ENCODE measurements at regions not wholly inside any gene's neighbourhood (a gene's known extent, or its start where the extent isn't known, plus 50 kb on each side); places are given as distances from the start of the nearest gene placed in this dataset.
"Not testable (repeated sequence)": the region's sequence is repeated elsewhere in the genome, so short reads cannot be mapped to it uniquely, and the experiment has no call there.

DNA sequence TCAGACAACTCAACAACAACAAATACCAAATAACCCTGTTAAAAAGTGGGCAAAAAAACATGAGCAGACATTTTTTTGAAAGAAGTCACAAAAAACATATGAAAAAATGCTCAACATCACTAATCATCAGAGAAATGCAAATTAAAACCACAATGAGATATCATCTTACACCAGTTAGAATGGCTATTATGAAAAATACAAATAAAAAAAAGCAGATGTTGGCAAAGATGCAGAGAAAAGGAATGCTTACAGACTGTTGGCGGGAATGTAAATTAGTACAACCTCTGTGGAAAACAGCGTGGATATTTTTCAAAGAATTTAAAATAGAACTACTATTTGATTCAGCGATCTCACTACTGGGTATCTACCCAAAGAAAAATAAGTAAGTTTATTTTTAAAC is 114.0 kb downstream of the SLC38A4 start:
- DNase-seq, result no peak

- DNase-seq, result no peak
Measured at GRCh38 chr12:46710125-46710743, 115.6 kb downstream of the SLC38A4 start.

GRCh38 chr12:46702581-46703344 is 123.0 kb downstream of the SLC38A4 start:
- no peak for DNase-seq

DNA sequence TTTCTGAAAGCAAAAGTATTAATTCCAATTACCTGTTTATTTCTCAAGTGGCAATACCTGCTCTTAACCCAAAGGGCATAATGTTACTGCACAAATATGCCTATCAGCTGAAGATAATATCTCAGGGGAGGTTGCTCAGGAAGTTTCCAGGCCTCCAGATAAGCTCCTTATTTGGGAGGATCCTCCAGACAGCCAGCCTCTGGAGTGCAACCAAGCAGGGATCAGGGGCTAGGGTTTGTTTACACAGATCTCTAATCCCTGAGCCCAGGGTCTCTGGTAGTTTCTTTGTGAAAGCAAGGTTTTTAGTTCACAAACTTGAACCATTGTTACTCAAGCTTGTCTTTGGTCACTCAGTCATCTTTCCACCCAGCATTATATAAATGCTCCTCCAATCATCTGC is 124.4 kb downstream of the SLC38A4 start:
- no peak for DNase-seq

DNA sequence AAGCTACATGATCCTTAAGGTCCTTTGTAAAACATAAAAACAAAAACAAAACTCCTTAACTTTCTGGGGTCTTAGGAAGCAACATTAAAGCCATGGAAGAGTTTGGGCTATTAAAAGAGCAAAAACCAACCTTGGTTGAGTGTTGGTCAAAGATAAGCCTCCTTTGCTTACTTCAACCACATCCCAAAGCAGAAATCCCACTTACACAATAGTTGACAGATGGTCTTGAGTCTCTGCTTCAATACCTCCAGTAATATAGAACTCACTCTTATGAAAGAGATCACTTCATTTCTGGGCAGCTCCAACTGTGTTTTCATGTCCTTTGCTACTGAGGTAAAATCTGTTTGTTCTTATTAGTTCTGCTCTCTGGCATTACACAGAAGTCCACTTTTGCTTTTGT is 125.8 kb downstream of the SLC38A4 start:
- peak; percentile 56 for DNase-seq

DNA sequence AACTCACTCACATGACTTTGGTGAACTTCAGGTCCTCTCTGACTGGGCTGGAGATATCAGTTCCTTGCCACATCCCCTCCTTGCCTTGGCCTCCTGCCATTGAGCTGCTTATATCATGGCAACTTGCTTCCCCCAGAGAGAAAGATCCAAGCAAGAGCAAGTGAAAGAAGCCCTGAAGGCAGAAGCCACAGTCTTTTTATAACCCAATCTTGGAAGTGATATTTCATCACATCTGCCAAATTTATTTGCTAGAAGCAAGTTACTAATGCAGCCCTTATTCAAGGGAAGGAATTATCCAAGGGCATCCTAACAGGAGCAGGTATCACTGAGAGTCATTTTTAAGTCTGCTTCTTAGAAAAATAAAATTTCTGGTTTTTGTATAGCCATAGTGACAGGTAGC is 127.8 kb downstream of the SLC38A4 start:
- no peak for DNase-seq

- no peak for DNase-seq
Measured at GRCh38 chr12:46693518-46693917, 132.3 kb downstream of the SLC38A4 start.

GRCh38 chr12:46693034-46693433 is 132.8 kb downstream of the SLC38A4 start:
- DNase-seq, result no peak

DNA sequence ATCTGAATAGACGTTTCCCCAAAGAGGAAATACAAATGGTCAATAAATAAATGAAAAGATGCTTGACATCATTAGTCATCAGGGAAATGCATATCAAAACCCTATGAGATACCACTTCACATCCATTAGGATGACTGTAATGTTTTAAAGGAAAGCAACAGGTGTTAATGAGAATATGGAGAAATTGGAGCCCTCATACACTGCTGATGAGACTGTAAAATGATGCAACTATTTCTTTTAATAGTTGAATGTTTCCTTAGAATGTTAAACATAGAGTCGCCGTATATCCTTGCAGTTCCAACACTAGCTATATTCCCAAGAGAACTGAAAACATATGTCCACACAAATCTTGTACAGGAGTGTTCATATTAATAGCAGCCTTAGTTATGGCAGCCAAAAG is 133.2 kb downstream of the SLC38A4 start:
- no peak for DNase-seq

DNA sequence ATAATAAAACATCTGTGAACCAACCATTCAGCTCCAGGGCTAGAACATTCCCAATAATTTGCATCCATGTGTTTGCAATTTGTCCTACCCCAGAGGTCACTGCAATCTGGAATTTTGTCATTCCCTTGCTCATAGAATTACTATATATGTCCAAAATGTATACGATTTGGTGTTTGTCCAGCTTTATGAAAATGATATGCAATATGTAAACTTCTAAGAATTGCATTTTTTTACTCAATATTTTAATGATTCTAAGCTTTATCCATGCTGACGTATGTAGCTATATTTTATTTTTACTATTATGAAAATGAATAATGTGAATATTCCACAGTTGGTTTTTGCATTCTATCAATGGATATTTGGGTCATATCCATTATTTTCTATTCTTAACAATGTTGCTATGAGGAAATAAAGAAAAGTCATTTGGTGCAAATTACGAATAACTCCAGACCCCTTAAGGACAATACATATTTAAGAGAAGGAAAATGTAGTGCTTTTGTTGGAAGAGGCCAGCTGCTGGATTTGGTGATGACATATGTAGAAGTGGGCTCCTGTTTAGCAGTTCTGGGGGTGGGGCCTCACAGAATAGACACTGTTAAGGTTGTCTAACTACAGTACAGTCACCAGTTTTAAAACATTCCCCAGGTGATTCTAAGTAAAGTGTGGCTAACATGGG is 139.4 kb downstream of the SLC38A4 start:
- no peak for DNase-seq

- DNase-seq, result not testable (repeated sequence)
Measured at GRCh38 chr12:46684243-46684642, 141.6 kb downstream of the SLC38A4 start.

- no peak for DNase-seq
Measured at GRCh38 chr12:46682148-46682547, 143.6 kb downstream of the SLC38A4 start.

DNA sequence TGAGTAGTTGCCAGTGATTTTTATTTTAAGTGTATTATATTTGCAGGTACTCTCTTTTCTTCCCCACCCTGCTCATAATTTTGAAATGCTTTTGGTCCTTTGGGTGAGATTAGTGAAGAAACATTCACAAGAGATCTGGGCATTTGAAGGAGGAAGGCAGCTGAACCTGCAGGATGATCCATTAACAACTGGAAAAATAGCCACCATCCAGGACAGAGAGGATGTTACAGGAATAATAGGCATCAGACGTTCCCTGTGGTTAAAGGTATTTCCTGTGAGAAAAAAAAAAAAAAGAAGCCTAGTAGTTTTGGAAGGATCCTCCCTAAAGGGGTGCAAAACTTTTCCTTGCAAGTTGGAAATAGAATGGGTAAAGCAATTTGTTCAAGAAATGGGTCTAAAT is 145.3 kb downstream of the SLC38A4 start:
- DNase-seq, result no peak

GRCh38 chr12:46679754-46680153 is 146.0 kb downstream of the SLC38A4 start:
- no peak for DNase-seq

GRCh38 chr12:46678426-46678825 is 147.4 kb downstream of the SLC38A4 start:
- no peak for DNase-seq

GRCh38 chr12:46677749-46678148 is 148.0 kb downstream of the SLC38A4 start:
- peak; percentile 11 for DNase-seq

DNA sequence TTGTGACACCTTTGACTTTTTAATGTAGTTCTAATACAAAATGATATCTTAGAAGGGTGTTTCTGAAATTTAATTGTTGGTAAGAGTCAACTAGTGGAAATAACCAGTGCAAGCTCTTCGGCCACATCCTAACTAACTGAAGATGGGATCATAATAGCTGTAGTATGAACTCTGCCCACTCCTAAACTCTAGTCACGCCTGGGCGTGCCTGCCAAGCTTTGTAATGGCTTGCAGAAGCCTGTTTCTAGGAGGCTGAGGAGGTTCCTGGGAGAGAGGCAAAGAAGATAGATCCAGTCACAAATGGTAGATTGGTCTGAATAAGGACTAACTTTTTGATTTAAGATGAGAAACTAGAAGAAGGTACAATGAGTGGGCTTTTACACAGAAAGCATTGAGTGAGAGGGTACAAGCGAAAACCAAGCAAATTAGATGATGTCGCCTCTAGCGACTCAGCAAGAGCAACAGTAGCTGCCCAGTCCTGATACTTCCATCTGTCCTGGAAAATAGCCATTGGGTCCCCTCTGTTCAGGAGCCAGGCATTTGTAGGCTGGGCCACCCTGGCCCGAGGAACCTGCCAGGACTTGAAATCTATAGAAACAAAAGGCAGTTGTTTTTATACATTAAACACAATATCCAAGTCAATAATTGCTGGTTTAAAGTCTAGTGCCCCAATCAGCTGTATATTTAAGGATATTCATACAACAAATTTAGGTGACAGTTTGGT is 148.8 kb downstream of the SLC38A4 start:
- no peak for DNase-seq

DNA sequence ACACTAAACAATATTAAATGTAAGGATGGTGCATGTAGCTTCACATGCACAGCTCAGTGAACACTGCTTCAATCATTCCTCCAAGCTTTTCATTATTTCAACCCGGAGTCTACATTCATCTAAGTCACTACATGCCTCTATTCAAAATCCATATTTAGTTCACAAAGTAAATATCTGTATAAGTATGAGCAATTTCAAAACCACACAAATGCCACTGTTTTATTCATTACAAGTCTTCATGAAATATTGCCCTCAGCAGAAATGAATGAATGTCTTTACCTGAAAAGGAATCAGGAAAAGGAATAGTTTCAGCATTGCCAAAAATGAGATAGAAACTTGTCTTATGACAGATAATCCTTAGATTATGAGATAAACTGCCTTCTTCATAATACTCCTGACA is 149.4 kb downstream of the SLC38A4 start:
- DNase-seq, result no peak

- peak; percentile 74 for DNase-seq
Measured at GRCh38 chr12:46675736-46676135, 150.1 kb downstream of the SLC38A4 start.

DNA sequence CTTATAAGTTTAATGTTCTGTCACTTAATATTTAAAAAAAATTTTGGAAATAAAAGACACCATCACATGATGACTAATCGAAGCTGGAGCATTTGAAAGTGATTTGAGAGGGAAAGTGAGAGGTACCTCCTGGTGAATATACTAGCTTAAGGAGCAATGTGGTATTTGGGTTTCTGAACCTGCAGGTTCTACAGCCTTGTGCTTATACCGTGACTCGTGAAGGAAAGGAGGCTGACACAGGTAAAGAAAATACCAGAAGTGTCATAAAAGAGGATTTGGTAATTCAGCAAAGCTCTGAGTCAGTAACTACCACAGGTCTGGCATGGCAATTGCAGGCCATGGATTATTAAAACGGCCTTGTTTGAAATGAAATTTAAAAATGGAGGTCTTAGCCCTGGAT is 151.0 kb downstream of the SLC38A4 start:
- DNase-seq, result no peak

- no peak for DNase-seq
Measured at GRCh38 chr12:46674129-46674528, 151.7 kb downstream of the SLC38A4 start.

- DNase-seq, result no peak
Measured at GRCh38 chr12:46671102-46671501, 154.7 kb downstream of the SLC38A4 start.

DNA sequence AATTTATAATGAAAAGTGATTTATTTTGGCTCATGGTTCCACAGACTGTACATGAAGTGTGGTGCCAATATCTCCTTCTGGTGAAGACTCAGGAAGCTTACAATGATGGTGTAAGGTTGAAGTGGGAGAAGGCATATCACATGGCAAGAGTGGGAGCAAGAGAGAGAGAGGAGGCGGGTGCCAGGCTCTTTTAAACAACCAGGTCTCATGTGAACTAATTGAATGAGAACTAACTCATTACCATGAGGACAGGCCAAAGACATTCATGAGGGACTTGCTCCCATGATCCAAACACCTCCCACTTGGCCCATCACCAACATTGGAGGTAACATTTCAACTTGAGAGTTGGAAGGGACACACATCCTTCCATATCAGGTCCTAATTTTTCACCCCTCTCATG is 155.2 kb downstream of the SLC38A4 start:
- DNase-seq, result no peak

GRCh38 chr12:46669720-46670119 is 156.1 kb downstream of the SLC38A4 start:
- no peak for DNase-seq
